Hepatocyte (in vitro differentiated cells): ENCODE measurements at regions not wholly inside any gene's neighbourhood (a gene's known extent, or its start where the extent isn't known, plus 50 kb on each side); places are given as distances from the start of the nearest gene placed in this dataset.
"Not testable (repeated sequence)": the region's sequence is repeated elsewhere in the genome, so short reads cannot be mapped to it uniquely, and the experiment has no call there.

Experiments used
- DNase-seq: peaks from one replicate; pipeline ENCODE4 v3.0.0-alpha.2; 2016; ENCODE audit warnings: low spot score
- H2AFZ ChIP-seq: fragments of 200-600 bp; sonication (generic); 2 replicates; pipeline ENCODE4 v1.6.0; 2016; ENCODE audit warnings: antibody characterized with exemption, mild to moderate bottlenecking
- H3K27ac ChIP-seq: fragments of 200-600 bp; sonication (generic); 2 replicates; pipeline ENCODE4 v1.5.1; 2016; ENCODE audit warnings: mild to moderate bottlenecking
- H3K27me3 ChIP-seq: fragments of 200-600 bp; sonication (generic); 2 replicates; pipeline ENCODE4 v1.6.1; 2016
- H3K36me3 ChIP-seq: fragments of 200-600 bp; sonication (generic); replicated peaks from 2 replicates; pipeline ENCODE4 v1.5.1; 2016; ENCODE audit warnings: low read depth; ENCODE audit not compliant: insufficient read depth
- H3K4me1 ChIP-seq: fragments of 200-600 bp; sonication (generic); 2 replicates; pipeline ENCODE4 v1.5.1; 2016; ENCODE audit warnings: mild to moderate bottlenecking, moderate library complexity; ENCODE audit not compliant: insufficient read depth
- H3K4me2 ChIP-seq: fragments of 200-600 bp; sonication (generic); 2 replicates; pipeline ENCODE4 v1.6.0; 2016
- H3K4me3 ChIP-seq: fragments of 200-600 bp; sonication (generic); 2 replicates; pipeline ENCODE4 v1.5.1; 2016; ENCODE audit warnings: mild to moderate bottlenecking
- H3K79me2 ChIP-seq: fragments of 200-600 bp; sonication (generic); 2 replicates; pipeline ENCODE4 v1.6.0; 2017; ENCODE audit warnings: mild to moderate bottlenecking
- H3K9me2 ChIP-seq: fragments of 200-600 bp; sonication (generic); replicated peaks from 2 replicates; pipeline ENCODE4 v1.6.0; 2017; ENCODE audit warnings: mild to moderate bottlenecking; ENCODE audit not compliant: insufficient read depth
- H3K9me3 ChIP-seq: fragments of 200-600 bp; sonication (generic); 2 replicates; pipeline ENCODE4 v1.5.1; 2016; ENCODE audit warnings: low read depth, mild to moderate bottlenecking
- H4K20me1 ChIP-seq: fragments of 200-600 bp; sonication (generic); 2 replicates; pipeline ENCODE4 v1.6.0; 2016; ENCODE audit warnings: mild to moderate bottlenecking; ENCODE audit not compliant: insufficient read depth, poor library complexity, severe bottlenecking
- WGBS: methylation state at CpG from one replicate; pipeline ENCODE4 v1.1.6; 2016; ENCODE audit warnings: low lambda C conversion rate; ENCODE audit errors: missing lambda C conversion rate; 5-methylcytosine and 5-hydroxymethylcytosine counted together

- H3K9me3 ChIP-seq, H3K9me2 ChIP-seq, H3K79me2 ChIP-seq, H2AFZ ChIP-seq, H3K4me2 ChIP-seq, H3K4me3 ChIP-seq, H3K36me3 ChIP-seq, H3K4me1 ChIP-seq, H3K27ac ChIP-seq, H3K27me3 ChIP-seq, DNase-seq, H4K20me1 ChIP-seq: not testable (repeated sequence)
- WGBS, result no CpG with 5 or more reads among the region's 10 CpGs
Observed at GRCh38 chr6:26795474-26796307, 136.1 kb upstream of the ZNF322 start.

- DNase-seq, H3K9me3 ChIP-seq, H4K20me1 ChIP-seq, H2AFZ ChIP-seq, H3K4me2 ChIP-seq, H3K4me1 ChIP-seq, H3K79me2 ChIP-seq, H3K27me3 ChIP-seq, H3K4me3 ChIP-seq, H3K36me3 ChIP-seq, H3K9me2 ChIP-seq, H3K27ac ChIP-seq: not testable (repeated sequence)
- no CpG with 5 or more reads among the region's 17 CpGs for WGBS
Observed at GRCh38 chr6:26799903-26800633, 140.5 kb upstream of the ZNF322 start.

GRCh38 chr6:26803762-26804161, 144.2 kb upstream of the ZNF322 start:
- H3K4me1 ChIP-seq, H3K27me3 ChIP-seq, DNase-seq, H3K4me3 ChIP-seq, H3K79me2 ChIP-seq, H3K36me3 ChIP-seq, H3K27ac ChIP-seq, H3K9me2 ChIP-seq, H2AFZ ChIP-seq, H3K9me3 ChIP-seq, H3K4me2 ChIP-seq, H4K20me1 ChIP-seq: not testable (repeated sequence)
- no CpG with 5 or more reads among the region's 16 CpGs for WGBS

GRCh38 chr6:26811486-26812116, 152.1 kb upstream of the ZNF322 start:
- not testable (repeated sequence) for DNase-seq, H3K36me3 ChIP-seq, H3K9me3 ChIP-seq, H3K4me1 ChIP-seq, H4K20me1 ChIP-seq, H3K4me2 ChIP-seq, H3K79me2 ChIP-seq, H3K9me2 ChIP-seq, H3K4me3 ChIP-seq, H3K27me3 ChIP-seq, H3K27ac ChIP-seq, H2AFZ ChIP-seq
- WGBS, result no CpG with 5 or more reads among the region's 36 CpGs

DNA sequence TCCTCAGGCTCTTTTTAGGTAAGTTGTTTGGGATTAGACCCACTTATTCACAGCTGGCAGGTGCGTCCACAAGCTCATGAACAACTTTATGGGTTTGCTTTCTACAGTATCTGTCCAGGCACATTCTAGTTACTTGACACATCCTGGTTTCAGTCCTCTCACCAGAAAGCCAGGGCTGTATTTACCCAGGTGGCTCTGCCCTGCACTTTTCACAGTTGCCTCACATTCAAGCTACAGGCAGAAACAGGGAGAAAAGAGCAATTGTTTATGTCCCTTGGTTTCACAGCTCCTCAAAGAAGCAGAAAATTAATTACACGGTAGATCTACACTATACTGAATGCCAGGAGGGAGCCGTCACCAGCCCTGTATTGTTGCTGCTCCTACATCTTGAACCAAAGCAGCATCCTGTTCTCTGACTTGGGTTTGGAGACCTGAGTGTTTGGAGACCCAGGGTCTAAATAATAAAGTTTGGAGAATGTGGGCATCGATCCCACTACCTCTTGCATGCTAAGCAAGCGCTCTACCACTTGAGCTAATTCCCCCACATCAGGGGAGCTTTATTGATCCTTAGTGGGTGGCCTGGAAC, 159.2 kb upstream of the ZNF322 start:
- not testable (repeated sequence) for H2AFZ ChIP-seq, H3K36me3 ChIP-seq, H3K4me3 ChIP-seq, H3K9me3 ChIP-seq, H3K27me3 ChIP-seq, H4K20me1 ChIP-seq, H3K27ac ChIP-seq, DNase-seq, H3K9me2 ChIP-seq, H3K4me1 ChIP-seq, H3K4me2 ChIP-seq, H3K79me2 ChIP-seq
- WGBS, result no CpG with 5 or more reads among the region's 5 CpGs

DNA sequence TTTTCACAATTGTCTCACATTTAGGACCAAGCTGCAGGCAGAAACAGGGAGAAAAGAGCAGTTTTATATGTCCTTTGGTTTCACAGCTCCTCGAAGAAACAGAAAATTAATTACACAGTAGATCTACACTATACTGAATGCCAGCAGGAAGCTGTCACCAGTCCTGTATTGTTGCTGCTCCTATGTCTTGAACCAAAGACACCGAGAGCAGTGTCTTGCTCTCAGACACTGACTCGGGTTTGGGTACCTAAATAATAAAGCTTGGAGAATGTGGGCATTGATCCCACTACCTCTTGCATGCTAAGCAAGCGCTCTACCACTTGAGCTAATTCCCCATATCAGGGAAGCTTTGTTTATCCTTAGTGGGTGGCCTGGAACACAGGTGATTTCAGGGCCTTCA, 168.4 kb upstream of the ZNF322 start:
- no CpG with 5 or more reads among the region's 4 CpGs for WGBS

GRCh38 chr6:26829480-26829879, 169.9 kb upstream of the ZNF322 start:
- not testable (repeated sequence) for H3K36me3 ChIP-seq, H2AFZ ChIP-seq, DNase-seq, H3K4me2 ChIP-seq, H3K4me3 ChIP-seq, H3K27ac ChIP-seq, H3K9me2 ChIP-seq, H3K79me2 ChIP-seq, H4K20me1 ChIP-seq, H3K9me3 ChIP-seq, H3K4me1 ChIP-seq, H3K27me3 ChIP-seq
- WGBS, result no CpG with 5 or more reads among the region's 2 CpGs

More for the DNA sequence above, 168.4 kb upstream of the ZNF322 start:
- H3K9me3 ChIP-seq, H3K36me3 ChIP-seq, H3K27me3 ChIP-seq, H3K9me2 ChIP-seq, H3K4me1 ChIP-seq, H3K4me2 ChIP-seq, H2AFZ ChIP-seq, H3K4me3 ChIP-seq, H3K79me2 ChIP-seq, H4K20me1 ChIP-seq, DNase-seq, H3K27ac ChIP-seq: not testable (repeated sequence)

GRCh38 chr6:26830992-26831391, 171.4 kb upstream of the ZNF322 start:
- 89% methylated on average over 9 of the region's 9 CpGs for WGBS
- not testable (repeated sequence) for H3K4me2 ChIP-seq, H3K4me3 ChIP-seq

More at GRCh38 chr6:26830992-26831391, 171.4 kb upstream of the ZNF322 start:
- not testable (repeated sequence) for H4K20me1 ChIP-seq, H3K79me2 ChIP-seq, DNase-seq, H3K27ac ChIP-seq, H3K36me3 ChIP-seq, H3K9me2 ChIP-seq, H3K27me3 ChIP-seq, H3K4me1 ChIP-seq, H2AFZ ChIP-seq, H3K9me3 ChIP-seq
